ENCODE measurements at regions not wholly inside any gene's neighbourhood (a gene's known extent, or its start where the extent isn't known, plus 50 kb on each side); places are given as distances from the start of the nearest gene placed in this dataset.
A peak's percentile ranks its signal among the peaks of the same experiment; 100 is the strongest.

GRCh38 chr2:78290581-78291214, 734.8 kb upstream of the REG3G start:
- no peak for DNase-seq (ENCODE audit: low read depth)

- no peak for DNase-seq (ENCODE audit: low read depth)
Observed at GRCh38 chr2:78293768-78294167, 731.7 kb upstream of the REG3G start.

GRCh38 chr2:78301166-78301789, 724.2 kb upstream of the REG3G start:
- no peak for DNase-seq (ENCODE audit: low read depth)

- no peak for DNase-seq (ENCODE audit: low read depth)
Observed at GRCh38 chr2:78304678-78305077, 720.8 kb upstream of the REG3G start.

GRCh38 chr2:78309460-78309859, 716.0 kb upstream of the REG3G start:
- DNase-seq (ENCODE audit: low read depth), result no peak

- no peak for DNase-seq (ENCODE audit: low read depth)
Observed at GRCh38 chr2:78315368-78315767, 710.1 kb upstream of the REG3G start.

GRCh38 chr2:78318275-78318674, 707.2 kb upstream of the REG3G start:
- DNase-seq (ENCODE audit: low read depth), result no peak

GRCh38 chr2:78330193-78330592, 695.3 kb upstream of the REG3G start:
- no peak for DNase-seq (ENCODE audit: low read depth)

- DNase-seq (ENCODE audit: low read depth), result no peak
Observed at GRCh38 chr2:78351208-78351607, 674.3 kb upstream of the REG3G start.

GRCh38 chr2:78353168-78353567, 672.3 kb upstream of the REG3G start:
- peak; percentile 25 for DNase-seq (ENCODE audit: low read depth)

- DNase-seq (ENCODE audit: low read depth), result no peak
Observed at GRCh38 chr2:78355967-78356366, 669.5 kb upstream of the REG3G start.

- no peak for DNase-seq (ENCODE audit: low read depth)
Observed at GRCh38 chr2:78383576-78383975, 641.9 kb upstream of the REG3G start.

- no peak for DNase-seq (ENCODE audit: low read depth)
Observed at GRCh38 chr2:78397198-78397597, 628.3 kb upstream of the REG3G start.

- DNase-seq (ENCODE audit: low read depth), result no peak
Observed at GRCh38 chr2:78407960-78408794, 617.3 kb upstream of the REG3G start.

- DNase-seq (ENCODE audit: low read depth), result no peak
Observed at GRCh38 chr2:78408795-78409118, 616.7 kb upstream of the REG3G start.

GRCh38 chr2:78411303-78411702, 614.2 kb upstream of the REG3G start:
- DNase-seq (ENCODE audit: low read depth), result no peak

- DNase-seq (ENCODE audit: low read depth), result no peak
Observed at GRCh38 chr2:78416625-78417300, 608.7 kb upstream of the REG3G start.

GRCh38 chr2:78417355-78417754, 608.1 kb upstream of the REG3G start:
- DNase-seq (ENCODE audit: low read depth), result peak; percentile 36

GRCh38 chr2:78418021-78418420, 607.5 kb upstream of the REG3G start:
- peak; percentile 56 for DNase-seq (ENCODE audit: low read depth)

GRCh38 chr2:78420132-78420531, 605.4 kb upstream of the REG3G start:
- no peak for DNase-seq (ENCODE audit: low read depth)

GRCh38 chr2:78423631-78424030, 601.9 kb upstream of the REG3G start:
- DNase-seq (ENCODE audit: low read depth), result no peak

GRCh38 chr2:78427170-78427569, 598.3 kb upstream of the REG3G start:
- no peak for DNase-seq (ENCODE audit: low read depth)

GRCh38 chr2:78431241-78431640, 594.3 kb upstream of the REG3G start:
- no peak for DNase-seq (ENCODE audit: low read depth)
